Epithelial cell of proximal tubule (primary cell): ENCODE measurements at regions not wholly inside any gene's neighbourhood (a gene's known extent, or its start where the extent isn't known, plus 50 kb on each side); places are given as distances from the start of the nearest gene placed in this dataset.

Experiments
- DNase-seq: peaks from one replicate; pipeline ENCODE4 v3.0.0-alpha.2; 2011; ENCODE audit warnings: low read depth
- H3K4me3 ChIP-seq: 2 replicates; pipeline ENCODE4 v1.5.1; 2011; ENCODE audit warnings: low read depth, mild to moderate bottlenecking, low read length
- CTCF ChIP-seq: conservative IDR thresholded peaks from 2 replicates; pipeline ENCODE4 v1.5.1; 2012; ENCODE audit warnings: low read depth, mild to moderate bottlenecking, low read length

GRCh38 chr3:81916890-81917289 lies 155.4 kb upstream of the GBE1 start:
- H3K4me3 ChIP-seq: no peak overlapping the region
- no peak for DNase-seq
- TF ChIP-seq CTCF: no peak

GRCh38 chr3:81913886-81914663 lies 152.6 kb upstream of the GBE1 start:
- TF ChIP-seq CTCF: no peak
- no peak for DNase-seq
- H3K4me3 ChIP-seq: no peak overlapping the region

- TF ChIP-seq CTCF: no peak
- no peak for DNase-seq
- no peak overlapping the region for H3K4me3 ChIP-seq
These were observed 149.8 kb upstream of the GBE1 start for GRCh38 chr3:81911221-81911620.

GRCh38 chr3:81910244-81910852 lies 148.9 kb upstream of the GBE1 start:
- no peak overlapping the region for H3K4me3 ChIP-seq
- TF ChIP-seq CTCF: peak; percentile 84
- DNase-seq: no peak

GRCh38 chr3:81909796-81910195 lies 148.4 kb upstream of the GBE1 start:
- no peak for TF ChIP-seq CTCF
- DNase-seq: no peak
- H3K4me3 ChIP-seq: no peak overlapping the region

GRCh38 chr3:81908561-81908960 lies 147.1 kb upstream of the GBE1 start:
- no peak for DNase-seq
- TF ChIP-seq CTCF: no peak

GRCh38 chr3:81898336-81898735 lies 136.9 kb upstream of the GBE1 start:
- no peak for TF ChIP-seq CTCF
- no peak for DNase-seq

More at GRCh38 chr3:81908561-81908960, 147.1 kb upstream of the GBE1 start:
- H3K4me3 ChIP-seq: no peak overlapping the region

More at GRCh38 chr3:81898336-81898735, 136.9 kb upstream of the GBE1 start:
- H3K4me3 ChIP-seq: no peak overlapping the region
